ENCODE measurements at regions not wholly inside any gene's neighbourhood (a gene's known extent, or its start where the extent isn't known, plus 50 kb on each side); places are given as distances from the start of the nearest gene placed in this dataset.

GRCh38 chr10:128896116-128896795, 570.8 kb upstream of the MGMT start:
- DNase-seq (ENCODE audit: low read depth in 2 of 2), result no peak

- DNase-seq (ENCODE audit: low read depth in 2 of 2), result no peak
These were observed 570.1 kb upstream of the MGMT start for GRCh38 chr10:128896963-128897362.

GRCh38 chr10:128897401-128898129, 569.5 kb upstream of the MGMT start:
- DNase-seq (ENCODE audit: low read depth in 2 of 2), result no peak

- DNase-seq (ENCODE audit: low read depth in 2 of 2), result no peak
These were observed 568.7 kb upstream of the MGMT start for GRCh38 chr10:128898133-128898915.

GRCh38 chr10:128898916-128899195, 568.2 kb upstream of the MGMT start:
- DNase-seq (ENCODE audit: low read depth in 2 of 2), result no peak

GRCh38 chr10:128900456-128900855, 566.6 kb upstream of the MGMT start:
- no peak for DNase-seq (ENCODE audit: low read depth in 2 of 2)

- DNase-seq (ENCODE audit: low read depth in 2 of 2), result no peak
These were observed 565.8 kb upstream of the MGMT start for GRCh38 chr10:128901236-128901635.

- no peak for DNase-seq (ENCODE audit: low read depth in 2 of 2)
These were observed 564.9 kb upstream of the MGMT start for GRCh38 chr10:128902031-128902710.

GRCh38 chr10:128907155-128907941, 559.7 kb upstream of the MGMT start:
- DNase-seq (ENCODE audit: low read depth in 2 of 2), result no peak

GRCh38 chr10:128908099-128908498, 558.9 kb upstream of the MGMT start:
- DNase-seq (ENCODE audit: low read depth in 2 of 2), result no peak

- no peak for DNase-seq (ENCODE audit: low read depth in 2 of 2)
These were observed 558.5 kb upstream of the MGMT start for GRCh38 chr10:128908499-128908898.

- DNase-seq (ENCODE audit: low read depth in 2 of 2), result no peak
These were observed 554.3 kb upstream of the MGMT start for GRCh38 chr10:128912568-128913311.

GRCh38 chr10:128914681-128915080, 552.4 kb upstream of the MGMT start:
- DNase-seq (ENCODE audit: low read depth in 2 of 2), result no peak

GRCh38 chr10:128915630-128916029, 551.4 kb upstream of the MGMT start:
- no peak for DNase-seq (ENCODE audit: low read depth in 2 of 2)

GRCh38 chr10:128916383-128916782, 550.7 kb upstream of the MGMT start:
- DNase-seq (ENCODE audit: low read depth in 2 of 2), result no peak

GRCh38 chr10:128921389-128922022, 545.5 kb upstream of the MGMT start:
- DNase-seq (ENCODE audit: low read depth in 2 of 2), result no peak

GRCh38 chr10:128922172-128922571, 544.9 kb upstream of the MGMT start:
- DNase-seq (ENCODE audit: low read depth in 2 of 2), result no peak

- no peak for DNase-seq (ENCODE audit: low read depth in 2 of 2)
These were observed 544.3 kb upstream of the MGMT start for GRCh38 chr10:128922619-128923196.

- no peak for DNase-seq (ENCODE audit: low read depth in 2 of 2)
These were observed 542.1 kb upstream of the MGMT start for GRCh38 chr10:128924918-128925317.

- DNase-seq (ENCODE audit: low read depth in 2 of 2), result no peak
These were observed 540.3 kb upstream of the MGMT start for GRCh38 chr10:128926711-128927110.
